ENCODE measurements at regions not wholly inside any gene's neighbourhood (a gene's known extent, or its start where the extent isn't known, plus 50 kb on each side); places are given as distances from the start of the nearest gene placed in this dataset.

DNA sequence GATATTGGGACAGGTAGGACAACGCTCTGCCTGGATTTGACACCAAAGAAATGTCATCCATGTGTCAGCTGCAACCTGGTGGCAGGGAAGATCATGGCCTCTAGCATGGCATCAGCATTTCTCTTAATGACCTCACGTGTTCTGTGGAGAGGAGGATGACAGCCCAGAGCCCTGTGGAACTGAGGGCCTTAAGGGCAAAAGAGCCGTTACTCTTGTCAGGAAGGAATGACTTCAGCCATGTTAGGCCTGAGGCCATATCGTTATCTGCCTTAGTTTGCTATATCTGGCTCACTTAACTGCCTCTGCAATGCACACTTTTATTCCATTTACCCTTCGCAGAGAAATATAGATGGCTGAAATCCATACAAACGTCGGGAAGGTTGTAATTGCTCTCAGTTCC is 83.2 kb upstream of the PBX1 start:
- TF ChIP-seq, protein P1, sequence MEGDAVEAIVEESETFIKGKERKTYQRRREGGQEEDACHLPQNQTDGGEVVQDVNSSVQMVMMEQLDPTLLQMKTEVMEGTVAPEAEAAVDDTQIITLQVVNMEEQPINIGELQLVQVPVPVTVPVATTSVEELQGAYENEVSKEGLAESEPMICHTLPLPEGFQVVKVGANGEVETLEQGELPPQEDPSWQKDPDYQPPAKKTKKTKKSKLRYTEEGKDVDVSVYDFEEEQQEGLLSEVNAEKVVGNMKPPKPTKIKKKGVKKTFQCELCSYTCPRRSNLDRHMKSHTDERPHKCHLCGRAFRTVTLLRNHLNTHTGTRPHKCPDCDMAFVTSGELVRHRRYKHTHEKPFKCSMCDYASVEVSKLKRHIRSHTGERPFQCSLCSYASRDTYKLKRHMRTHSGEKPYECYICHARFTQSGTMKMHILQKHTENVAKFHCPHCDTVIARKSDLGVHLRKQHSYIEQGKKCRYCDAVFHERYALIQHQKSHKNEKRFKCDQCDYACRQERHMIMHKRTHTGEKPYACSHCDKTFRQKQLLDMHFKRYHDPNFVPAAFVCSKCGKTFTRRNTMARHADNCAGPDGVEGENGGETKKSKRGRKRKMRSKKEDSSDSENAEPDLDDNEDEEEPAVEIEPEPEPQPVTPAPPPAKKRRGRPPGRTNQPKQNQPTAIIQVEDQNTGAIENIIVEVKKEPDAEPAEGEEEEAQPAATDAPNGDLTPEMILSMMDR (conservative IDR thresholded peaks at IDR 0.05; ENCODE audit: low read length) = no peak
- no peak for TF ChIP-seq EZH2phosphoT487 (IDR thresholded peaks at IDR 0.05; ENCODE audit: borderline replicate concordance, low read depth, low read length)
